Brain microvascular endothelial cell (primary cell): ENCODE measurements at regions not wholly inside any gene's neighbourhood (a gene's known extent, or its start where the extent isn't known, plus 50 kb on each side); places are given as distances from the start of the nearest gene placed in this dataset.

Source experiments
- DNase-seq: peaks from one replicate; pipeline ENCODE4 v3.0.0-alpha.2; 2020
- H3K27ac ChIP-seq: fragments of 250-450 bp; sonication (Bioruptor Pico); 2 replicates; pipeline ENCODE4 v1.5.1; 2020; ENCODE audit warnings: mild to moderate bottlenecking, moderate library complexity
- H3K27me3 ChIP-seq: fragments of 250-450 bp; sonication (Bioruptor Pico); replicated peaks from 2 replicates; pipeline ENCODE4 v1.5.1; 2020; ENCODE audit warnings: mild to moderate bottlenecking
- H3K36me3 ChIP-seq: fragments of 250-450 bp; sonication (Bioruptor Pico); replicated peaks from 2 replicates; pipeline ENCODE4 v1.5.1; 2020; ENCODE audit warnings: mild to moderate bottlenecking
- H3K4me3 ChIP-seq: 2 replicates; pipeline ENCODE4 v1.5.1; 2011; ENCODE audit warnings: low read depth, mild to moderate bottlenecking, control low read depth, low read length, moderate library complexity
- in situ Hi-C: cut with HindIII; loops from 2 replicates; pipeline ENCODE4 v1.10.0; 2017; ENCODE audit warnings: low sequenced_read_pairs, low pct_ligation_motif_present
- TF ChIP-seq, protein P1 (sequence below): IDR thresholded peaks from 2 replicates; pipeline ENCODE4 v1.5.1; 2011; ENCODE audit warnings: low read depth, mild to moderate bottlenecking, moderate library complexity, low read length, control low read depth, inconsistent platforms; ENCODE audit errors: missing control alignments

- TF ChIP-seq, protein P1, sequence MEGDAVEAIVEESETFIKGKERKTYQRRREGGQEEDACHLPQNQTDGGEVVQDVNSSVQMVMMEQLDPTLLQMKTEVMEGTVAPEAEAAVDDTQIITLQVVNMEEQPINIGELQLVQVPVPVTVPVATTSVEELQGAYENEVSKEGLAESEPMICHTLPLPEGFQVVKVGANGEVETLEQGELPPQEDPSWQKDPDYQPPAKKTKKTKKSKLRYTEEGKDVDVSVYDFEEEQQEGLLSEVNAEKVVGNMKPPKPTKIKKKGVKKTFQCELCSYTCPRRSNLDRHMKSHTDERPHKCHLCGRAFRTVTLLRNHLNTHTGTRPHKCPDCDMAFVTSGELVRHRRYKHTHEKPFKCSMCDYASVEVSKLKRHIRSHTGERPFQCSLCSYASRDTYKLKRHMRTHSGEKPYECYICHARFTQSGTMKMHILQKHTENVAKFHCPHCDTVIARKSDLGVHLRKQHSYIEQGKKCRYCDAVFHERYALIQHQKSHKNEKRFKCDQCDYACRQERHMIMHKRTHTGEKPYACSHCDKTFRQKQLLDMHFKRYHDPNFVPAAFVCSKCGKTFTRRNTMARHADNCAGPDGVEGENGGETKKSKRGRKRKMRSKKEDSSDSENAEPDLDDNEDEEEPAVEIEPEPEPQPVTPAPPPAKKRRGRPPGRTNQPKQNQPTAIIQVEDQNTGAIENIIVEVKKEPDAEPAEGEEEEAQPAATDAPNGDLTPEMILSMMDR = no peak
- H3K27ac ChIP-seq = no peak overlapping the region
- no peak for DNase-seq
- H3K36me3 ChIP-seq = no peaks in the 10 kb centered on the region
- H3K4me3 ChIP-seq = no peak overlapping the region
- in situ Hi-C loops = no loop called here
- H3K27me3 ChIP-seq = no peaks in the 10 kb centered on the region
Observed at GRCh38 chr2:41364842-41365241, 683.0 kb upstream of the PKDCC start.

- no peak for DNase-seq
- no peaks in the 10 kb centered on the region for H3K36me3 ChIP-seq
- TF ChIP-seq, protein P1 = no peak
- no peak overlapping the region for H3K4me3 ChIP-seq
- H3K27ac ChIP-seq = no peak overlapping the region
- H3K27me3 ChIP-seq = no peaks in the 10 kb centered on the region
- in situ Hi-C loops = no loop called here
Observed at GRCh38 chr2:41375901-41376300, 671.9 kb upstream of the PKDCC start.

DNA sequence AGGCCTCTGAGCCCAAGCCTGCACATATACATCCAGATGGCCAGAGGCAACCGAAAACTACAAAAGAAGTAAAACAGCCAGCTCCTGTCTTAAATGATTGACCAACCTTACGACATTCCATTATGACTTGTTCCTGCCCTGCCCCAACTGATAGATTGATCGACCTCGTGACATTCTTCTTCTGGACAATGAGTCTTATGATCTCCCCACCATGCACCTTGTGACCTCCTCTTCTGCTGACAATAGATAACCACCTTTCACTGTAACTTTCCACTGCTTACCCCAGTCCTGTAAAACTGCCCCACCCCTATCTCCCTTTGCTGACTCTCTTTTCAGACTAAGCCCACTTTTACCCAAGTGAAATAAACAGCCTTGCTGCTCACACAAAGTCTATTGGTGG is 670.0 kb upstream of the PKDCC start:
- no peak for DNase-seq
- H3K36me3 ChIP-seq = no peaks in the 10 kb centered on the region
- no peaks in the 10 kb centered on the region for H3K27me3 ChIP-seq
- no peak overlapping the region for H3K4me3 ChIP-seq
- in situ Hi-C loops = no loop called here
- no peak overlapping the region for H3K27ac ChIP-seq
- TF ChIP-seq, protein P1 = no peak

DNA sequence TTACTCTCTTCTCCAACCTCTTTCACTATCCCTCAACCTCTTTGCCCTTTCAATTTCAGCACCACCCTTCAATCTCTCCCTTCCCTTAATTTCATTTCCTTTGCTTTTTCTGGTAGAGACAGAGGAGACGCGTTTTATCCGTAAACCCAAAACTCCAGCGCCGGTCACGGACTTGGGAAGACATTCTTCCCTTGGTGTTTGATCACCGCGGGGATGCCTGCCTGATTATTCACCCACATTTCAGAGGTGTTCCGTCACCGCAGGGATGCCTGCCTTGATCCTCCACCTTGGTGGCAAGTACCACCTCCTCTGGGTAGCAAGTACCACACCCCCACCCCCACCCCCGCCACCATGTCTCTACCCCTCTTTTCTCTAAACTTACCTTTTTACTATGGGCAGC is 669.4 kb upstream of the PKDCC start:
- H3K4me3 ChIP-seq = no peak overlapping the region
- no peak overlapping the region for H3K27ac ChIP-seq
- in situ Hi-C loops = no loop called here
- no peaks in the 10 kb centered on the region for H3K36me3 ChIP-seq
- H3K27me3 ChIP-seq = no peaks in the 10 kb centered on the region
- no peak for DNase-seq
- TF ChIP-seq, protein P1 = no peak

GRCh38 chr2:41379496-41380221 is 668.2 kb upstream of the PKDCC start:
- TF ChIP-seq, protein P1 = no peak
- Histone ChIP-seq H3K4me3 (no peak overlapping the region), H3K27me3 (no peaks in the 10 kb centered on the region), H3K36me3 (no peaks in the 10 kb centered on the region), H3K27ac (no peak overlapping the region)
- no peak for DNase-seq
- in situ Hi-C loops = no loop called here

GRCh38 chr2:41381701-41382100 is 666.1 kb upstream of the PKDCC start:
- in situ Hi-C loops = no loop called here
- TF ChIP-seq, protein P1 = no peak

More at GRCh38 chr2:41381701-41382100, 666.1 kb upstream of the PKDCC start:
- no peak for DNase-seq
- Histone ChIP-seq H3K36me3 (no peaks in the 10 kb centered on the region), H3K4me3 (no peak overlapping the region), H3K27me3 (no peaks in the 10 kb centered on the region), H3K27ac (no peak overlapping the region)
